ENCODE measurements at regions not wholly inside any gene's neighbourhood (a gene's known extent, or its start where the extent isn't known, plus 50 kb on each side); places are given as distances from the start of the nearest gene placed in this dataset.

- TF ChIP-seq, protein P1, sequence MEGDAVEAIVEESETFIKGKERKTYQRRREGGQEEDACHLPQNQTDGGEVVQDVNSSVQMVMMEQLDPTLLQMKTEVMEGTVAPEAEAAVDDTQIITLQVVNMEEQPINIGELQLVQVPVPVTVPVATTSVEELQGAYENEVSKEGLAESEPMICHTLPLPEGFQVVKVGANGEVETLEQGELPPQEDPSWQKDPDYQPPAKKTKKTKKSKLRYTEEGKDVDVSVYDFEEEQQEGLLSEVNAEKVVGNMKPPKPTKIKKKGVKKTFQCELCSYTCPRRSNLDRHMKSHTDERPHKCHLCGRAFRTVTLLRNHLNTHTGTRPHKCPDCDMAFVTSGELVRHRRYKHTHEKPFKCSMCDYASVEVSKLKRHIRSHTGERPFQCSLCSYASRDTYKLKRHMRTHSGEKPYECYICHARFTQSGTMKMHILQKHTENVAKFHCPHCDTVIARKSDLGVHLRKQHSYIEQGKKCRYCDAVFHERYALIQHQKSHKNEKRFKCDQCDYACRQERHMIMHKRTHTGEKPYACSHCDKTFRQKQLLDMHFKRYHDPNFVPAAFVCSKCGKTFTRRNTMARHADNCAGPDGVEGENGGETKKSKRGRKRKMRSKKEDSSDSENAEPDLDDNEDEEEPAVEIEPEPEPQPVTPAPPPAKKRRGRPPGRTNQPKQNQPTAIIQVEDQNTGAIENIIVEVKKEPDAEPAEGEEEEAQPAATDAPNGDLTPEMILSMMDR (conservative IDR thresholded peaks at IDR 0.05; ENCODE audit: low read depth in 2 of 2) = no peak
- TF ChIP-seq POLR2AphosphoS5 (IDR thresholded peaks at IDR 0.05; ENCODE audit: low read depth) = no peak
- no peak for TF ChIP-seq JUNB (IDR thresholded peaks at IDR 0.05; ENCODE audit: unreplicated experiment)
- no peak for TF ChIP-seq EZH2 (IDR thresholded peaks at IDR 0.05; ENCODE audit: low read depth, unreplicated experiment)
- no peak for TF ChIP-seq CREB1 (CRISPR knock-in tag; IDR thresholded peaks at IDR 0.05; ENCODE audit: low read depth)
- no peak for TF ChIP-seq ETS1 (IDR thresholded peaks at IDR 0.05)
Observed at GRCh38 chr13:80497439-80497838, 156.5 kb upstream of the SPRY2 start.
